ENCODE measurements at regions not wholly inside any gene's neighbourhood (a gene's known extent, or its start where the extent isn't known, plus 50 kb on each side); places are given as distances from the start of the nearest gene placed in this dataset.

GRCh38 chr2:128930101-128930500, 611.4 kb upstream of the HS6ST1 start:
- TF ChIP-seq, protein P1, sequence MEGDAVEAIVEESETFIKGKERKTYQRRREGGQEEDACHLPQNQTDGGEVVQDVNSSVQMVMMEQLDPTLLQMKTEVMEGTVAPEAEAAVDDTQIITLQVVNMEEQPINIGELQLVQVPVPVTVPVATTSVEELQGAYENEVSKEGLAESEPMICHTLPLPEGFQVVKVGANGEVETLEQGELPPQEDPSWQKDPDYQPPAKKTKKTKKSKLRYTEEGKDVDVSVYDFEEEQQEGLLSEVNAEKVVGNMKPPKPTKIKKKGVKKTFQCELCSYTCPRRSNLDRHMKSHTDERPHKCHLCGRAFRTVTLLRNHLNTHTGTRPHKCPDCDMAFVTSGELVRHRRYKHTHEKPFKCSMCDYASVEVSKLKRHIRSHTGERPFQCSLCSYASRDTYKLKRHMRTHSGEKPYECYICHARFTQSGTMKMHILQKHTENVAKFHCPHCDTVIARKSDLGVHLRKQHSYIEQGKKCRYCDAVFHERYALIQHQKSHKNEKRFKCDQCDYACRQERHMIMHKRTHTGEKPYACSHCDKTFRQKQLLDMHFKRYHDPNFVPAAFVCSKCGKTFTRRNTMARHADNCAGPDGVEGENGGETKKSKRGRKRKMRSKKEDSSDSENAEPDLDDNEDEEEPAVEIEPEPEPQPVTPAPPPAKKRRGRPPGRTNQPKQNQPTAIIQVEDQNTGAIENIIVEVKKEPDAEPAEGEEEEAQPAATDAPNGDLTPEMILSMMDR (IDR thresholded peaks at IDR 0.05; ENCODE audit: unreplicated experiment) = no peak
- Mint-ChIP-seq H3K4me1 (ENCODE audit: low read depth) (peaks cover 2% of the 10 kb centered on the region), H3K4me3 (ENCODE audit: low read depth) (no peak overlapping the region), H3K27ac (no peak overlapping the region), H3K9me3 (ENCODE audit: low read depth) (peaks cover 23% of the 10 kb centered on the region), H3K27me3 (no peaks in the 10 kb centered on the region), H3K36me3 (ENCODE audit: insufficient read depth) (peaks cover 1% of the 10 kb centered on the region)
- DNase-seq (ENCODE audit: low spot score, unreplicated experiment) = no peak

DNA sequence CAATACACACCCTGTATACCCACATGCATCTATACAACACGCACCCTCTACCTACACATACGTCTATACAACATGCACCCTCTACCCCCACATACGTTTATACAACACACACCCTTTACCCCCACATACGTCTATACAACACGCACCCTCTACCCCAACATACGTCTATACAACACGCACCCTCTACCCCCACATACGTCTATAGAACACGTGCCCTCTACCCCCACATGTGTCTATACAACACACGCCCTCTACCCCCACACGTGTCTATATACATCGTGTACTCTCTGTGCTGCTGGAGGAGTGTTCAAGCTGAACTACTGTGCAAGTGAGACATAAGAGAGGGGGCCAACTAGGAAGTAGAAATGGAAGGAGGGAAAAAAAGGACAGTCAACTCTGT, 621.7 kb upstream of the HS6ST1 start:
- Mint-ChIP-seq H3K9me3 (ENCODE audit: low read depth) (peaks cover 3% of the 10 kb centered on the region), H3K4me1 (ENCODE audit: low read depth) (peaks cover 3% of the 10 kb centered on the region), H3K4me3 (ENCODE audit: low read depth) (no peak overlapping the region), H3K27me3 (peaks cover 5% of the 10 kb centered on the region), H3K27ac (no peak overlapping the region), H3K36me3 (ENCODE audit: insufficient read depth) (no peaks in the 10 kb centered on the region)
- TF ChIP-seq, protein P1 (IDR thresholded peaks at IDR 0.05; ENCODE audit: unreplicated experiment) = no peak
- no peak for DNase-seq (ENCODE audit: low spot score, unreplicated experiment)

DNA sequence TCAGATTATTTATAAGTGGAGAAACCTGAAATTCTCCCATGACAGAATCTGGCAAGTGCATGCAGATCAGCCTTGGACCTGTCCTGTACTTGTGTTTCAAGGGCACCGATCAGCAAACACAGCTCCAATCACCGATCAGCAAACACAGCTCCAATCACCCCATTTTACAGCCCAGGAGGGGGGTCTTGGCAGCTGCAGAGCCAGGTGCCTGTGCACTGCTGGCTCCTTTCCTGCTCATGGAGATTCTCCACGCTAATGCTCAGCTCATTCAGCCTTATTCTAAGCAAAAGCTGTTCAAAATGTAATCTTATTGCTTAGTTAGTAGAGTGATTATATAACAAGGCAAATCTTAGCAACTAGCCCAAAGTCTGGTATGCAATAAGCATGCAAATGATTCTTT, 623.1 kb upstream of the HS6ST1 start:
- TF ChIP-seq, protein P1 (IDR thresholded peaks at IDR 0.05; ENCODE audit: unreplicated experiment) = no peak
- H3K4me1 Mint-ChIP-seq (ENCODE audit: low read depth) = peaks cover 3% of the 10 kb centered on the region
- no peaks in the 10 kb centered on the region for H3K36me3 Mint-ChIP-seq (ENCODE audit: insufficient read depth)
- peaks cover 5% of the 10 kb centered on the region for H3K27me3 Mint-ChIP-seq
- DNase-seq (ENCODE audit: low spot score, unreplicated experiment) = no peak
- no peak overlapping the region for H3K27ac Mint-ChIP-seq
- H3K4me3 Mint-ChIP-seq (ENCODE audit: low read depth) = no peak overlapping the region
- H3K9me3 Mint-ChIP-seq (ENCODE audit: low read depth) = no peaks in the 10 kb centered on the region

DNA sequence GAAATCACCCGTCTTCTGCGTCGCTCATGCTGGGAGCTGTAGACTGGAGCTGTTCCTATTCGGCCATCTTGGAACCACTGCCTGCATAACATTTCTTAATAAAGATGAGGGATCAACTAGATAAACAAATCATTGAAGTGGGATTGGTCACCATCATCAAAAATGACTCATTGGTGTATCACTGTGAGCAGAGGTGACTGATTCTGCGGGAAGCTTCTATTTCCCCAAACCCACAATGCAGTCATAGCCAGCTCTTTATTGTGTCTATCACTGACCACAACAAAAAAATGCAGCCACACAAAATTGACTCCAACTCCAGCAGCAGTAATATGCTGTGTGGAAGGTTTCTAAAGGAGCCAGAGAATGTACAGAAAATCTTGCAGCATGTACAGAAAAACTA, 630.7 kb upstream of the HS6ST1 start:
- H3K4me1 Mint-ChIP-seq (ENCODE audit: low read depth) = no peaks in the 10 kb centered on the region
- TF ChIP-seq, protein P1 (IDR thresholded peaks at IDR 0.05; ENCODE audit: unreplicated experiment) = no peak
- no peak overlapping the region for H3K27ac Mint-ChIP-seq
- H3K36me3 Mint-ChIP-seq (ENCODE audit: insufficient read depth) = no peaks in the 10 kb centered on the region
- no peak for DNase-seq (ENCODE audit: low spot score, unreplicated experiment)
- no peak overlapping the region for H3K4me3 Mint-ChIP-seq (ENCODE audit: low read depth)
- H3K27me3 Mint-ChIP-seq = peaks cover 15% of the 10 kb centered on the region
- H3K9me3 Mint-ChIP-seq (ENCODE audit: low read depth) = peaks cover 6% of the 10 kb centered on the region

- Mint-ChIP-seq H3K27me3 (peaks cover 15% of the 10 kb centered on the region), H3K36me3 (ENCODE audit: insufficient read depth) (no peaks in the 10 kb centered on the region), H3K4me1 (ENCODE audit: low read depth) (no peaks in the 10 kb centered on the region), H3K4me3 (ENCODE audit: low read depth) (no peak overlapping the region), H3K9me3 (ENCODE audit: low read depth) (peaks cover 8% of the 10 kb centered on the region), H3K27ac (no peak overlapping the region)
- TF ChIP-seq, protein P1 (IDR thresholded peaks at IDR 0.05; ENCODE audit: unreplicated experiment) = no peak
- no peak for DNase-seq (ENCODE audit: low spot score, unreplicated experiment)
Observed at GRCh38 chr2:128950758-128951157, 632.1 kb upstream of the HS6ST1 start.
